Naive thymus-derived CD4-positive, alpha-beta T cell (primary cell): ENCODE measurements at regions not wholly inside any gene's neighbourhood (a gene's known extent, or its start where the extent isn't known, plus 50 kb on each side); places are given as distances from the start of the nearest gene placed in this dataset.

Source experiments
- ATAC-seq: fragments of 150-1000 bp; cut with Tn5 transposase; 2 replicates; pipeline ENCODE4 v1.10.0; 2021; ENCODE audit warnings: mild to moderate bottlenecking, moderate library complexity
- CTCF ChIA-PET: fragments of 350-600 bp; sonication (Branson Sonifier 250); formaldehyde crosslinking; loops from one replicate; lab custom pipeline; 2021; ENCODE audit warnings: antibody characterized with exemption; lab: Charles Lee
- POLR2A ChIA-PET: fragments of 350-600 bp; sonication (Branson Sonifier 250); formaldehyde crosslinking; loops from one replicate; lab custom pipeline; 2021; ENCODE audit warnings: antibody characterized with exemption, inconsistent platforms; lab: Charles Lee
- DNase-seq, 9 donors: peaks; one replicate each; pipeline versions ENCODE4 v3.0.0 to v3.0.0-alpha.2; 2020 to 2022; ENCODE audit warnings: mixed read lengths in 1 of 9
- H3K27ac ChIP-seq: one replicate; pipeline ENCODE4 v1.7.0; 2013; ENCODE audit warnings: mild to moderate bottlenecking, low read depth, low read length, moderate library complexity
- H3K27me3 ChIP-seq, 2 donors: one replicate each; pipeline ENCODE4 v1.7.0; 2013; ENCODE audit warnings: low read length in 2 of 2, mild to moderate bottlenecking in 2 of 2, moderate library complexity in 2 of 2; ENCODE audit not compliant: control insufficient read depth in 2 of 2, insufficient read depth in 2 of 2
- H3K36me3 ChIP-seq, 3 experiments: 1 replicate in 2 of 3; 2 replicates in 1 of 3; pipeline ENCODE4 v1.7.0; 2013; ENCODE audit warnings: low read length in 3 of 3, mild to moderate bottlenecking in 3 of 3, moderate library complexity in 1 of 3; ENCODE audit not compliant: insufficient read depth in 3 of 3, control insufficient read depth in 2 of 3
- H3K4me1 ChIP-seq, 2 donors: one replicate each; pipeline ENCODE4 v1.7.0; 2013; ENCODE audit warnings: low read length in 2 of 2, mild to moderate bottlenecking in 2 of 2, moderate library complexity in 1 of 2; ENCODE audit not compliant: control insufficient read depth in 2 of 2, insufficient read depth in 2 of 2
- H3K4me3 ChIP-seq: 2 replicates; pipeline ENCODE4 v1.7.0; 2013; ENCODE audit warnings: mild to moderate bottlenecking, low read length
- H3K9me3 ChIP-seq, 3 experiments: 1 replicate in 2 of 3; 2 replicates in 1 of 3; pipeline ENCODE4 v1.7.0; 2013; ENCODE audit warnings: low read length in 3 of 3; ENCODE audit not compliant: control insufficient read depth in 2 of 3
- H3K27ac Mint-ChIP-seq, 9 donors: one replicate each; pipeline ENCODE4 v1.8.0; 2020 to 2022; ENCODE audit warnings: mixed read lengths in 9 of 9, mild to moderate bottlenecking in 8 of 9, moderate library complexity in 5 of 9, inconsistent platforms in 2 of 9
- H3K27me3 Mint-ChIP-seq, 5 donors: one replicate each; pipeline ENCODE4 v1.8.0; 2021 to 2022; ENCODE audit warnings: mixed read lengths in 5 of 5, mild to moderate bottlenecking in 1 of 5
- H3K36me3 Mint-ChIP-seq, 5 donors: one replicate each; pipeline ENCODE4 v1.8.0; 2020 to 2022; ENCODE audit warnings: mixed read lengths in 5 of 5, mild to moderate bottlenecking in 3 of 5, inconsistent platforms in 1 of 5
- H3K4me1 Mint-ChIP-seq, 7 donors: one replicate each; pipeline ENCODE4 v1.8.0; 2020 to 2022; ENCODE audit warnings: mixed read lengths in 7 of 7, mild to moderate bottlenecking in 3 of 7, inconsistent platforms in 1 of 7
- H3K4me3 Mint-ChIP-seq, 10 donors: one replicate each; pipeline ENCODE4 v1.8.0; 2020 to 2022; ENCODE audit warnings: mild to moderate bottlenecking in 10 of 10, mixed read lengths in 10 of 10, moderate library complexity in 6 of 10, inconsistent platforms in 2 of 10
- H3K9me3 Mint-ChIP-seq, 11 donors: one replicate each; pipeline ENCODE4 v1.8.0; 2020 to 2022; ENCODE audit warnings: mixed read lengths in 11 of 11, mild to moderate bottlenecking in 4 of 11, inconsistent platforms in 1 of 11, moderate library complexity in 1 of 11
- intact Hi-C, 2 donors: fragments of 100-400 bp; cut with micrococcal nuclease; formaldehyde crosslinking; loops; one replicate each; pipeline ENCODE4 v1.15.1; 2023

- peaks cover 0 to 7% (median 0%) of the 10 kb centered on the region in 11 donors for H3K9me3 Mint-ChIP-seq
- CTCF ChIA-PET, result no interaction called here
- ATAC-seq, result no peak
Observed at GRCh38 chr2:103166456-103167324, 404.9 kb downstream of the TMEM182 start.

GRCh38 chr2:103167599-103167998, 405.8 kb downstream of the TMEM182 start:
- DNase-seq (no peak), ATAC-seq (no peak)
- no peak overlapping the region for H3K4me3 Mint-ChIP-seq
- Histone ChIP-seq H3K4me1 (no peaks in the 10 kb centered on the region), H3K4me3 (no peak overlapping the region), H3K27me3 (no peaks in the 10 kb centered on the region), H3K27ac (no peak overlapping the region), H3K36me3 (no peaks in the 10 kb centered on the region), H3K9me3 (no peaks in the 10 kb centered on the region)
- H3K4me1 Mint-ChIP-seq, result no peaks in the 10 kb centered on the region
- H3K36me3 Mint-ChIP-seq, result peaks cover 0 to 3% (median 0%) of the 10 kb centered on the region in 5 donors
- CTCF ChIA-PET, result no interaction called here
- no peak overlapping the region for H3K27ac Mint-ChIP-seq
- H3K9me3 Mint-ChIP-seq, result peaks cover 0 to 7% (median 1%) of the 10 kb centered on the region in 11 donors
- intact Hi-C loops, result no loop called here
- POLR2A ChIA-PET, result no interaction called here
- H3K27me3 Mint-ChIP-seq, result no peaks in the 10 kb centered on the region

More at GRCh38 chr2:103166456-103167324, 404.9 kb downstream of the TMEM182 start:
- H3K4me3 Mint-ChIP-seq, result no peak overlapping the region
- POLR2A ChIA-PET, result no interaction called here
- DNase-seq, result no peak
- Histone ChIP-seq H3K27ac (no peak overlapping the region), H3K36me3 (no peaks in the 10 kb centered on the region), H3K27me3 (no peaks in the 10 kb centered on the region), H3K9me3 (no peaks in the 10 kb centered on the region), H3K4me1 (no peaks in the 10 kb centered on the region), H3K4me3 (no peak overlapping the region)
- H3K27me3 Mint-ChIP-seq, result peaks cover 0 to 4% (median 0%) of the 10 kb centered on the region in 5 donors
- no peaks in the 10 kb centered on the region for H3K4me1 Mint-ChIP-seq
- intact Hi-C loops, result no loop called here
- peaks cover 0 to 3% (median 0%) of the 10 kb centered on the region in 5 donors for H3K36me3 Mint-ChIP-seq
- no peak overlapping the region for H3K27ac Mint-ChIP-seq

GRCh38 chr2:103169861-103170260, 408.0 kb downstream of the TMEM182 start:
- intact Hi-C loops, result no loop called here
- ChIA-PET POLR2A (no interaction called here), CTCF (interaction anchor here (0.6 kb wide), 1 partner anchor 20 kb away, joined by 3 read pairs; no protein-coding TSS in a partner anchor)
- ATAC-seq (no peak), DNase-seq (no peak)
- Mint-ChIP-seq H3K27ac (no peak overlapping the region), H3K9me3 (peaks cover 0 to 13% (median 7%) of the 10 kb centered on the region in 11 donors), H3K27me3 (peaks cover 0 to 4% (median 0%) of the 10 kb centered on the region in 5 donors), H3K4me1 (peaks cover 0 to 3% (median 0%) of the 10 kb centered on the region in 7 donors), H3K36me3 (peaks cover 0 to 3% (median 0%) of the 10 kb centered on the region in 5 donors), H3K4me3 (no peak overlapping the region)
- H3K4me3 ChIP-seq, result no peak overlapping the region
- no peak overlapping the region for H3K27ac ChIP-seq
- H3K9me3 ChIP-seq, result no peaks in the 10 kb centered on the region
- H3K36me3 ChIP-seq, result no peaks in the 10 kb centered on the region
- H3K27me3 ChIP-seq, result no peaks in the 10 kb centered on the region
- no peaks in the 10 kb centered on the region for H3K4me1 ChIP-seq

- intact Hi-C loops, result no loop called here
- Histone ChIP-seq H3K27me3 (no peaks in the 10 kb centered on the region), H3K4me1 (no peaks in the 10 kb centered on the region), H3K27ac (no peak overlapping the region), H3K9me3 (no peaks in the 10 kb centered on the region), H3K36me3 (no peaks in the 10 kb centered on the region), H3K4me3 (no peak overlapping the region)
- Mint-ChIP-seq H3K36me3 (peaks cover 0 to 3% (median 0%) of the 10 kb centered on the region in 5 donors), H3K4me1 (peaks cover 0 to 3% (median 0%) of the 10 kb centered on the region in 7 donors), H3K9me3 (peaks cover 0 to 16% (median 8%) of the 10 kb centered on the region in 11 donors), H3K27ac (no peak overlapping the region), H3K27me3 (peaks cover 0 to 13% (median 0%) of the 10 kb centered on the region in 5 donors), H3K4me3 (no peak overlapping the region)
- DNase-seq (no peak), ATAC-seq (no peak)
- ChIA-PET POLR2A (no interaction called here), CTCF (no interaction called here)
Observed at GRCh38 chr2:103172821-103173220, 411.0 kb downstream of the TMEM182 start.

GRCh38 chr2:103174711-103175110, 412.9 kb downstream of the TMEM182 start:
- no peaks in the 10 kb centered on the region for H3K36me3 ChIP-seq
- H3K27me3 ChIP-seq, result no peaks in the 10 kb centered on the region
- no peak overlapping the region for H3K4me3 ChIP-seq
- H3K36me3 Mint-ChIP-seq, result peaks cover 0 to 3% (median 0%) of the 10 kb centered on the region in 5 donors
- peaks cover 0 to 13% (median 0%) of the 10 kb centered on the region in 5 donors for H3K27me3 Mint-ChIP-seq
- H3K4me3 Mint-ChIP-seq, result no peak overlapping the region
- ATAC-seq (no peak), DNase-seq (no peak)
- peaks cover 0 to 3% (median 0%) of the 10 kb centered on the region in 7 donors for H3K4me1 Mint-ChIP-seq
- no peaks in the 10 kb centered on the region for H3K9me3 ChIP-seq
- H3K4me1 ChIP-seq, result no peaks in the 10 kb centered on the region
- intact Hi-C loops, result no loop called here
- peaks cover 0 to 21% (median 8%) of the 10 kb centered on the region in 11 donors for H3K9me3 Mint-ChIP-seq
- POLR2A ChIA-PET, result no interaction called here
- H3K27ac Mint-ChIP-seq, result no peak overlapping the region
- CTCF ChIA-PET, result no interaction called here
- H3K27ac ChIP-seq, result no peak overlapping the region

- H3K4me1 Mint-ChIP-seq, result peaks cover 0 to 3% (median 0%) of the 10 kb centered on the region in 7 donors
- POLR2A ChIA-PET, result no interaction called here
- no peak for DNase-seq
- no peak for ATAC-seq
- intact Hi-C loops, result no loop called here
- no peaks in the 10 kb centered on the region for H3K36me3 ChIP-seq
- no peaks in the 10 kb centered on the region for H3K27me3 ChIP-seq
- H3K4me1 ChIP-seq, result no peaks in the 10 kb centered on the region
- H3K36me3 Mint-ChIP-seq, result no peaks in the 10 kb centered on the region
- H3K4me3 Mint-ChIP-seq, result no peak overlapping the region
- no peak overlapping the region for H3K27ac ChIP-seq
- no peaks in the 10 kb centered on the region for H3K9me3 ChIP-seq
- peaks cover 0 to 13% (median 0%) of the 10 kb centered on the region in 5 donors for H3K27me3 Mint-ChIP-seq
- H3K27ac Mint-ChIP-seq, result no peak overlapping the region
- H3K4me3 ChIP-seq, result no peak overlapping the region
- CTCF ChIA-PET, result no interaction called here
- H3K9me3 Mint-ChIP-seq, result peaks cover 0 to 18% (median 8%) of the 10 kb centered on the region in 11 donors
Observed at GRCh38 chr2:103176294-103176915, 414.6 kb downstream of the TMEM182 start.
